ENCODE measurements at regions not wholly inside any gene's neighbourhood (a gene's known extent, or its start where the extent isn't known, plus 50 kb on each side); places are given as distances from the start of the nearest gene placed in this dataset.

DNA sequence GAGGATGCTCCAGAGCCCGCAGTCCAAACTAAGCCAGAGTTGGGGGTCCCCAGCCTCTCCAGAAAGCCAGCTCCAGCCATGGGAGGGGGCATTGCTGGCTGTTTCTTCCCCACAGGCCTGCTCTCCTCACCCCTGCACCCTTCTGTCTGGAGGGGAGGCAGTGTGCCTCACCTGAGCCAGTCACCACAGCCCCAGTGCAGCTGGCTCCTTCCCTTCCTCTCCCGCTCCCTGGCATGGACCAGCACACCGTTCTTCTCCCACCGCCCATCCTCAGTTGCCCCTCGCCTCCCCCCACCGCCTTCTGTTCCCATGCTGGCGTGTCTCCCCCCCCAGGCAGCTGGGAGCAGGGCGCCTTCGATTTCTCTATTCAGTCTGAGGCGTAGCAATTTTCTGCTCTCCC lies 110.5 kb upstream of the THY1 start:
- no peak for TF ChIP-seq POLR2A (IDR thresholded peaks at IDR 0.05)
- TF ChIP-seq, protein P1, sequence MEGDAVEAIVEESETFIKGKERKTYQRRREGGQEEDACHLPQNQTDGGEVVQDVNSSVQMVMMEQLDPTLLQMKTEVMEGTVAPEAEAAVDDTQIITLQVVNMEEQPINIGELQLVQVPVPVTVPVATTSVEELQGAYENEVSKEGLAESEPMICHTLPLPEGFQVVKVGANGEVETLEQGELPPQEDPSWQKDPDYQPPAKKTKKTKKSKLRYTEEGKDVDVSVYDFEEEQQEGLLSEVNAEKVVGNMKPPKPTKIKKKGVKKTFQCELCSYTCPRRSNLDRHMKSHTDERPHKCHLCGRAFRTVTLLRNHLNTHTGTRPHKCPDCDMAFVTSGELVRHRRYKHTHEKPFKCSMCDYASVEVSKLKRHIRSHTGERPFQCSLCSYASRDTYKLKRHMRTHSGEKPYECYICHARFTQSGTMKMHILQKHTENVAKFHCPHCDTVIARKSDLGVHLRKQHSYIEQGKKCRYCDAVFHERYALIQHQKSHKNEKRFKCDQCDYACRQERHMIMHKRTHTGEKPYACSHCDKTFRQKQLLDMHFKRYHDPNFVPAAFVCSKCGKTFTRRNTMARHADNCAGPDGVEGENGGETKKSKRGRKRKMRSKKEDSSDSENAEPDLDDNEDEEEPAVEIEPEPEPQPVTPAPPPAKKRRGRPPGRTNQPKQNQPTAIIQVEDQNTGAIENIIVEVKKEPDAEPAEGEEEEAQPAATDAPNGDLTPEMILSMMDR (IDR thresholded peaks at IDR 0.05): no peak

Measured in lower leg skin (tissue), 3 donors.